ENCODE measurements at regions not wholly inside any gene's neighbourhood (a gene's known extent, or its start where the extent isn't known, plus 50 kb on each side); places are given as distances from the start of the nearest gene placed in this dataset.

GRCh38 chr2:187167491-187167890, 280.6 kb downstream of the CALCRL start:
- ATAC-seq, result no peak

GRCh38 chr2:187165936-187166610, 282.0 kb downstream of the CALCRL start:
- intact Hi-C loops (cut with DNase I), result no loop called here
- peaks cover 0 to 3% (median 0%) of the 10 kb centered on the region in 12 donors for H3K9me3 ChIP-seq
- H3K4me3 ChIP-seq, result no peak overlapping the region
- ATAC-seq (no peak), DNase-seq (no peak)
- TF ChIP-seq CTCF (IDR thresholded peaks at IDR 0.05) (no peak), POLR2A (IDR thresholded peaks at IDR 0.05) (no peak)
- no peaks in the 10 kb centered on the region for H3K36me3 ChIP-seq
- 55 to 80% (median 62%) methylated on average over 1 of the region's 1 CpG for WGBS, 4 donors
- H3K4me1 ChIP-seq, result peaks cover 0 to 14% (median 0%) of the 10 kb centered on the region in 12 donors
- no peak overlapping the region for H3K27ac ChIP-seq
- H3K27me3 ChIP-seq, result no peaks in the 10 kb centered on the region

More at GRCh38 chr2:187167491-187167890, 280.6 kb downstream of the CALCRL start:
- TF ChIP-seq POLR2A (IDR thresholded peaks at IDR 0.05) (no peak), CTCF (IDR thresholded peaks at IDR 0.05) (no peak)
- intact Hi-C loops (cut with DNase I), result no loop called here
- Histone ChIP-seq H3K4me3 (no peak overlapping the region), H3K27ac (no peak overlapping the region), H3K4me1 (peaks cover 0 to 14% (median 0%) of the 10 kb centered on the region in 12 donors), H3K27me3 (no peaks in the 10 kb centered on the region), H3K9me3 (peaks cover 0 to 3% (median 0%) of the 10 kb centered on the region in 12 donors), H3K36me3 (no peaks in the 10 kb centered on the region)
- DNase-seq, result no peak
- WGBS, 4 donors, result 94 to 97% (median 96%) methylated on average over 4 of the region's 4 CpGs

- DNase-seq, result no peak
- intact Hi-C loops (cut with DNase I), result no loop called here
- TF ChIP-seq CTCF (IDR thresholded peaks at IDR 0.05) (no peak), POLR2A (IDR thresholded peaks at IDR 0.05) (no peak)
- peak in 1 of 4 donors; percentile 39 for ATAC-seq
- Histone ChIP-seq H3K9me3 (peaks cover 0 to 35% (median 21%) of the 10 kb centered on the region in 12 donors), H3K4me3 (no peak overlapping the region), H3K4me1 (peaks cover 0 to 3% (median 0%) of the 10 kb centered on the region in 12 donors), H3K27ac (peak overlapping the region in 4 of 12 donors; percentile 7 to 53 (median 24)), H3K36me3 (no peaks in the 10 kb centered on the region), H3K27me3 (no peaks in the 10 kb centered on the region)
- WGBS, 4 donors, result 60 to 69% (median 67%) methylated on average over 3 of the region's 3 CpGs
These were observed 289.6 kb downstream of the CALCRL start for GRCh38 chr2:187158452-187158851.

- 95 to 98% (median 97%) methylated on average over 2 of the region's 2 CpGs for WGBS, 4 donors
- no peak for DNase-seq
- H3K36me3 ChIP-seq, result no peaks in the 10 kb centered on the region
These were observed 291.0 kb downstream of the CALCRL start for GRCh38 chr2:187157046-187157445.

More at GRCh38 chr2:187157046-187157445, 291.0 kb downstream of the CALCRL start:
- Histone ChIP-seq H3K27ac (no peak overlapping the region), H3K4me3 (no peak overlapping the region), H3K4me1 (peaks cover 0 to 3% (median 0%) of the 10 kb centered on the region in 12 donors), H3K9me3 (peaks cover 0 to 35% (median 21%) of the 10 kb centered on the region in 12 donors), H3K27me3 (no peaks in the 10 kb centered on the region)
- intact Hi-C loops (cut with DNase I), result no loop called here
- TF ChIP-seq CTCF (IDR thresholded peaks at IDR 0.05) (no peak), POLR2A (IDR thresholded peaks at IDR 0.05) (no peak)
- ATAC-seq, result no peak

Measured in heart left ventricle (tissue), 16 donors.